ENCODE measurements at regions not wholly inside any gene's neighbourhood (a gene's known extent, or its start where the extent isn't known, plus 50 kb on each side); places are given as distances from the start of the nearest gene placed in this dataset.

- in situ Hi-C loops (cut with HindIII; ENCODE audit: low sequenced_read_pairs): no loop called here
These were observed 171.4 kb upstream of the SPATS2L start for GRCh38 chr2:200135082-200135481.

GRCh38 chr2:200136655-200137054 is 169.8 kb upstream of the SPATS2L start:
- in situ Hi-C loops (cut with HindIII; ENCODE audit: low sequenced_read_pairs): no loop called here

- in situ Hi-C loops (cut with HindIII; ENCODE audit: low sequenced_read_pairs): no loop called here
These were observed 169.2 kb upstream of the SPATS2L start for GRCh38 chr2:200137271-200137670.

GRCh38 chr2:200137691-200138090 is 168.8 kb upstream of the SPATS2L start:
- in situ Hi-C loops (cut with HindIII; ENCODE audit: low sequenced_read_pairs): no loop called here

GRCh38 chr2:200138391-200139124 is 167.9 kb upstream of the SPATS2L start:
- in situ Hi-C loops (cut with HindIII; ENCODE audit: low sequenced_read_pairs): no loop called here

GRCh38 chr2:200144571-200144970 is 161.9 kb upstream of the SPATS2L start:
- in situ Hi-C loops (cut with HindIII; ENCODE audit: low sequenced_read_pairs): no loop called here

- in situ Hi-C loops (cut with HindIII; ENCODE audit: low sequenced_read_pairs): no loop called here
These were observed 160.0 kb upstream of the SPATS2L start for GRCh38 chr2:200146501-200146900.

- in situ Hi-C loops (cut with HindIII; ENCODE audit: low sequenced_read_pairs): no loop called here
These were observed 159.1 kb upstream of the SPATS2L start for GRCh38 chr2:200147371-200147770.

- in situ Hi-C loops (cut with HindIII; ENCODE audit: low sequenced_read_pairs): no loop called here
These were observed 158.1 kb upstream of the SPATS2L start for GRCh38 chr2:200148366-200148765.

- in situ Hi-C loops (cut with HindIII; ENCODE audit: low sequenced_read_pairs): no loop called here
These were observed 155.9 kb upstream of the SPATS2L start for GRCh38 chr2:200150411-200151086.

GRCh38 chr2:200155652-200156051 is 150.8 kb upstream of the SPATS2L start:
- in situ Hi-C loops (cut with HindIII; ENCODE audit: low sequenced_read_pairs): no loop called here

GRCh38 chr2:200156166-200156835 is 150.2 kb upstream of the SPATS2L start:
- in situ Hi-C loops (cut with HindIII; ENCODE audit: low sequenced_read_pairs): no loop called here

GRCh38 chr2:200158647-200159356 is 147.7 kb upstream of the SPATS2L start:
- in situ Hi-C loops (cut with HindIII; ENCODE audit: low sequenced_read_pairs): no loop called here

- in situ Hi-C loops (cut with HindIII; ENCODE audit: low sequenced_read_pairs): no loop called here
These were observed 147.2 kb upstream of the SPATS2L start for GRCh38 chr2:200159357-200159707.

- in situ Hi-C loops (cut with HindIII; ENCODE audit: low sequenced_read_pairs): no loop called here
These were observed 146.4 kb upstream of the SPATS2L start for GRCh38 chr2:200159829-200160781.

GRCh38 chr2:200161458-200161857 is 145.0 kb upstream of the SPATS2L start:
- in situ Hi-C loops (cut with HindIII; ENCODE audit: low sequenced_read_pairs): no loop called here

- in situ Hi-C loops (cut with HindIII; ENCODE audit: low sequenced_read_pairs): no loop called here
These were observed 140.8 kb upstream of the SPATS2L start for GRCh38 chr2:200165687-200166086.

- in situ Hi-C loops (cut with HindIII; ENCODE audit: low sequenced_read_pairs): no loop called here
These were observed 137.6 kb upstream of the SPATS2L start for GRCh38 chr2:200168641-200169555.

- in situ Hi-C loops (cut with HindIII; ENCODE audit: low sequenced_read_pairs): no loop called here
These were observed 136.3 kb upstream of the SPATS2L start for GRCh38 chr2:200170221-200170620.

All from DLD1 (cell line).